ENCODE measurements at regions not wholly inside any gene's neighbourhood (a gene's known extent, or its start where the extent isn't known, plus 50 kb on each side); places are given as distances from the start of the nearest gene placed in this dataset.

DNA sequence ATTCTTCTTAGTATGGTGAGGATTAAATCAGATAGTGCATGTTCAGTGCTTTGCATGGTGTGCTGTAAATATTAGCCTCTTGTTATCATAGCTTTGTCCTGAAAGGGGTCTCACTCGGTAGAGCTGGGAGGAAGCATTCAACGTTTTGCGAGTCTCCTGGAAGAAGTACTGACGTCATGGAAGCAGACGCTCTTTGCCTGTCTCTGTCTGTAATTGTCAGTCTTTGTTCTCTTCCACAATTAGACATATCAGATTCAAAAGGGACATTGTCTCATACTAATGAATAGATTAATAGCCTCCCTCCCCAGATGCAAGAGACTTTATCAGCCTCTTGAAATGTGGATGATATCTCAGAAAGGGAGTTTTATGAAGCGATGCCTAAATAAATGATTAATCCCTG lies 91.8 kb upstream of the CXCL14 start:
- TF ChIP-seq, protein P1, sequence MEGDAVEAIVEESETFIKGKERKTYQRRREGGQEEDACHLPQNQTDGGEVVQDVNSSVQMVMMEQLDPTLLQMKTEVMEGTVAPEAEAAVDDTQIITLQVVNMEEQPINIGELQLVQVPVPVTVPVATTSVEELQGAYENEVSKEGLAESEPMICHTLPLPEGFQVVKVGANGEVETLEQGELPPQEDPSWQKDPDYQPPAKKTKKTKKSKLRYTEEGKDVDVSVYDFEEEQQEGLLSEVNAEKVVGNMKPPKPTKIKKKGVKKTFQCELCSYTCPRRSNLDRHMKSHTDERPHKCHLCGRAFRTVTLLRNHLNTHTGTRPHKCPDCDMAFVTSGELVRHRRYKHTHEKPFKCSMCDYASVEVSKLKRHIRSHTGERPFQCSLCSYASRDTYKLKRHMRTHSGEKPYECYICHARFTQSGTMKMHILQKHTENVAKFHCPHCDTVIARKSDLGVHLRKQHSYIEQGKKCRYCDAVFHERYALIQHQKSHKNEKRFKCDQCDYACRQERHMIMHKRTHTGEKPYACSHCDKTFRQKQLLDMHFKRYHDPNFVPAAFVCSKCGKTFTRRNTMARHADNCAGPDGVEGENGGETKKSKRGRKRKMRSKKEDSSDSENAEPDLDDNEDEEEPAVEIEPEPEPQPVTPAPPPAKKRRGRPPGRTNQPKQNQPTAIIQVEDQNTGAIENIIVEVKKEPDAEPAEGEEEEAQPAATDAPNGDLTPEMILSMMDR (IDR thresholded peaks at IDR 0.05) = no peak
- no peak for TF ChIP-seq POLR2A (IDR thresholded peaks at IDR 0.05)
